Stimulated activated CD4-positive, alpha-beta T cell treated with anti-CD3 and anti-CD28 coated beads, TNF-alpha, amount 100 ng/mL, for 4 hours (primary cell): ENCODE measurements at regions not wholly inside any gene's neighbourhood (a gene's known extent, or its start where the extent isn't known, plus 50 kb on each side); places are given as distances from the start of the nearest gene placed in this dataset.
"Not testable (repeated sequence)": the region's sequence is repeated elsewhere in the genome, so short reads cannot be mapped to it uniquely, and the experiment has no call there.

ENCODE experiments used
- DNase-seq, 3 experiments: peaks; one replicate each; pipeline ENCODE4 v3.0.0-alpha.2; 2020; ENCODE audit warnings: low read depth in 3 of 3

DNA sequence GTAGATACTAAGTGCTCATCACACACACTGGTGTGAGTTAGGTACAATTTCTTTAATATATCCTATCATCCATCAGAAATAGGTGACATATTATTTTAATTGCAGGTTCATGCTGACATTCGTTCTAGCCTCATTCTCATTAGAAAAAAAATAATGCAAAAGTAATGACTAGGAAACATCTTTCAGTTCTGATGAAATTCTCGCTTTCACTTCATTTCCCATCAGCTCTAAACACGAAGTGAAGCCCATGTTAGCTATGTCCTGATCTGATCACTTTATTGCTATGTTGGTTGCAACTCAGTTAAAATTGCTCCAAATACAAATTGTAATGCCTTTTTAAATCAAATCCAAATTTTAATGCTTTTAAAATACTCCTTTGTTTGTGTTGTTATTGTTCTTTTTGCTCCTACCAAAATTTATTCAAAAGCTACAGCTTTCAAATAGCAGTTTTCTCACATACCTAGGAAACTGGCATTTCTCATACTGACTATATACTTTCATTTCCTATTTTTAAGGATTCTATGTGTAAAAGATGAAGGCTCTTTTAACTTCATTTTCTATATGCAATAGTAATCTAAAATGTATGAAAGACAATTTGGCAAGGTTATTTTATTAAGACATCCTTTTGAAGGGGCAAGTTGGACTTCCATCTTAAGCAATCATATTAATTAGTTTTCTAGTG, 1237.8 kb upstream of the ACO1 start:
- no peak for DNase-seq

DNA sequence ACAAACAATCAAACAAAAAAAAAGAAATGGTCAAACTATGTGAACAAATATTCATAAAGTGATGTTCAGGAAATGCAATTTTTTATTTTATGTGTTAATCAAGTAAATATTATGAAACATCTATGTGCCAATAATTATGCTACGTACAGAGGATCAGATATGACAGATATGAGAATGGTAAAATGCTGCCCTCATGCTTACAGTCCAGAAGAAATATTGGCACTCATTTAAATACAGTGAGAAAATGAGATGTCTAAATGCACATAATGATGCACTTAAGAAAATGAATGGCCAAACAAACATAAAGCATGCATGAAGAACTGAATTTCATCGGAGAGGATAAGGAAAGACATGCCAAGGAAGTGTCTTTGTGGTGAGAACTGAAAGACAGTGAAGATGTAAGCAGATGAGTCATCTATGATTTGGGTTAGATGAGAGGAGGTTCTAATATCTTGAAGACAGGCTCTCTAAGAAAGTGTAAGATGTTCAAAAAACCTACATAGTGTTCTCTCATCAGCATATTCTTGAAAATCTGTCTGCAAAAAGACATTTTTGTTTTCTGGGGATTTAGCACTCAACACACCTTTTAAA, 1231.1 kb upstream of the ACO1 start:
- DNase-seq: no peak

DNA sequence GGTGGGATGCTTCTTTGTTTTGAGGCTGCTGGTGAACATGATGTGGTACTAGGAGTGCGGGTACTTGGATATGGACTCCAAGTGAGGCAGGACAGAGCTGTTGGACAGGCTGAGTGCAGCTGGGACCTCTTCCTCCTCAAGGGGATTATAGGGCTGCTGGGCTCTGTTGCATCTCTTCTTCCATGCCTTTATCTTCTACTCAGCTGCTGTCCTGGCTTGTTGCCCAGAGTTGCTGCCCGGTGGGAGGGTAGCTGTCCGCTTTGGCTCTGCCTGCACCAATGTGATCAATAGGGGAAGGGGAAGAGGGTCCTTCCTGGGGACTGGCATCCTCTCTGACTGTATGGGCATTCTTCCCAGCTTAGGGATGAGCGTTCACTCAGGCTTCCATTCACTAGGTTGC, 1217.9 kb upstream of the ACO1 start:
- DNase-seq: no peak

DNA sequence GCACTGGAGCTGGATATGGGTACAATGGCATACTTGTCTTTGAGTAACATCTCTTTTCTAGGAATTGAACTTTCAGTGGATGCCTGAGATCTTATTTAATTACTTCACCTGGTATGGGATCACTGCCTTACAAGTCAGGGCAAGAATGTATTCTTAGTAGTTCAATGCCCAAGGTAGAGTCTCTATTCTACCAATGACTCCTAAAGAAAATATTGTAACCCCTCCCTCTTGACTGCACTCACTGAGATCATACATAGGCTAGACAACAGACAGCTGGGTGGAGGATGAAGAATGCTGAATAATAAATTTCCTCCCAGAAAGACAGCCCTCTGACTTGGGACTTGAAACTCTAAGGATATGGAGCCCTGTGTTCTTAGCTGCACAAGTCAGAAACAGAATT, 1216.3 kb upstream of the ACO1 start:
- DNase-seq: no peak

DNA sequence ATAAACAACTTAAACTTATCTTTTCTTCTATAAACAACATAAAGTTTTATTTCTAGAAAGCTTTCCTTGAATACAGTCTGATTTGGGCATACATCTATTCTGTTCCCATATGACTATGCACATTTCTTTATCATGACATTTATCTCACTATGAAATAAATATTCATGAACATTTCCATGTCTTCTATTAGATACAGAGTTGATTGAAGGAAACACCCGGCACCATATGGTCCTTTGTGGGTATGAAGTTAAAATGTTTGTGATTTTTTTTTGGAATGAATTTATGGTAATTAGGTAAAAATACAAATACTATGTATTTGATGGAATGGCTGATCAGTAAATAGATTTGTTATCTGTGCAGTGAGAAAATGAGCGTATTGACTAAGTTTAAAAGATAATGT, 1209.8 kb upstream of the ACO1 start:
- DNase-seq: no peak

DNA sequence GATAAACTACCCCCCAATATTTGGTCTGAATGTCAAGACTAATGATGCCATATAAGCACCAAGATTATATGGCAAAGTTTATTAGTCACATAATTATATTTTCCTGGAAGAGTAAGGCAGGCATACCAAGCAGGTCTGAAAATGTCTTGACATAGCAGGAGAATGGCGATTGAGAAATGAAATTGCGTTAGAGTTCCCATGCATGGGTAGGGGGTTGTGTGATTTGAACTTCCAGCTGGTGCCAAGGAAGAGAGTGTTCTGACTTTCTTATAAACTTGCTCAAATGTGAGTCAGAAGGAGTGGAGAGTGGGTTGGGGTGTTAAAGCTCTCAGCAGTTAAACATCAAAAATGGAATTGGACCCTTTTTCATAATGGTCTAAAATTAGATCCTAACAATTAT, 1200.6 kb upstream of the ACO1 start:
- DNase-seq: no peak

DNA sequence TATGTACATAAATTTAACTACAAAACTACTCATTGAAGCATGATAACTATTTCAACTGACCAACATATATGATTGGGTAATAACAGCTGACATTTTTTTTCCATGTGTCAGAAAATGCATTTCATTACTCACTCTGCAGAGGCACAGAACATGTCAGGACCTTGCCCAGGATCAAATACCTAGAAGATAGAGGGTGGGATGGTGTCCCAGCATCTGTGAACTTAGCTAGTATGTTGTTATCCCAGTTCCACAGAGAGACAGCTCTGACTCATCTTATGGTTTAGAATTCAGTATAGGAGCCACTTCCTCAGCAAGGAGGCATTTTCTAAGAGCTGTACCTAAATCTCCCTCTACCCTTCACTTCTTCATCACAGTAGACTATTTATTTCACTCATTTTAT, 1198.6 kb upstream of the ACO1 start:
- no peak for DNase-seq

DNA sequence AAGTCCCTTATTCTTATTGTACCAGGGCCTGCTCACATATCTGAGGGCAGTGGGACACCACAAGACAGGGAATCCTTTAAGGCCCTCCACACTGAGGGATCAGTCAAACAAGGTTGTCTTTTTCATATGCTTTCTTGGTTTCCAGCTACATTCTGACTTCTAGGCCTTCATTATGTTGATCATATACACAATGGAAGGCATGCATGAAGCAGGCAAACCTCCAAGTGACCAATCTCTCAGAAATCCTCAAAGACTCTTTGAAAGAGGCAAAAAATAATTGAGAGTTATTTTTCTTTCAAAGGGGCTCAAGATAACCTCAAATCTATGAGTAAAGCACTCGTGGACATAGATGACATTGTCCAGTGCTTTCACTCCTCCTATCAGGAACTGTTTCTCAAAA, 1195.9 kb upstream of the ACO1 start:
- DNase-seq: no peak

DNA sequence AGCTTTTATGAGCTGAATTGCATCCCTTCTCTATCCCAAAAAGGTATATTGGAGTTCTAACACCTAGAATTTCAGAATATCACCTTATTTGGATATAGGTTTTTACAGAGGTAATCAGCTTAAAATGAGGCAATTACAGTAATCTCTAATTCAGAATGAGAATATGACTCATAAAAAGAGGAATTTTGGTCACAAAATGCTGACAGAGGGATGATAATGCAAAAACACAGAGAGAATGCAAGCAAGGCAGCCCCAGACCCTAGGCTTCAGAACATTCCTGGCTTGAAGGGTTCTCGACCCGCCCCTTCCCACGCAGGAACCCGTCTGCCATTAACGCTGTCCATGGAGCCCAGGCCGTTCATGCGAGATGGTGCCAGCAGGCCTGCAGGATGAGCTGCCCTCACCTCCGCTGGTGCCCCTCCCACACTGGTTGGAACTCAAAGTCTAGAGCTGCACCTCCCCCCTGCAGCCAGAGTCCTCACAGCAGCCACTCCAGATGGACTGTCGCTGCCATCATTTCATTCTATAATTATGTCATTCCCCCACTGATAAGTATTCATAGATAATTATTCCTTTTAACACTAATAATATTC, 1173.4 kb upstream of the ACO1 start:
- peak in 2 of 3 experiments; percentile 1 to 9 for DNase-seq

DNA sequence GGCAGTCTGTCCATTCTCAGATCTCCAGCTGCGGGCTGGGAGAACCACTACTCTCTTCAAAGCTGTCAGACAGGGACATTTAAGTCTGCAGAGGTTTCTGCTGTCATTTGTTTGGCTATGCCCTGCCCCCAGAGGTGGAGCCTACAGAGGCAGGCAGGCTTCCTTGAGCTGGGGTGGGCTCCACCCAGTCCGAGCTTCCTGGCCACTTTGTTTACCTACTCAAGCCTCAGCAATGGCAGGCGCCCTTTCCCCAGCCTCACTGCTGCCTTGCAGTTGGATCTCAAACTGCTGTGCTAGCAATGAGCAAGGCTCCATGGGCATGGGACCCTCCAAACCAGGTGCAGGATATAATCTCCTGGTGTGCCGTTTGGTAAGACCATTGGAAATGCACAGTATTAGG, 1154.5 kb upstream of the ACO1 start:
- not testable (repeated sequence) for DNase-seq

DNA sequence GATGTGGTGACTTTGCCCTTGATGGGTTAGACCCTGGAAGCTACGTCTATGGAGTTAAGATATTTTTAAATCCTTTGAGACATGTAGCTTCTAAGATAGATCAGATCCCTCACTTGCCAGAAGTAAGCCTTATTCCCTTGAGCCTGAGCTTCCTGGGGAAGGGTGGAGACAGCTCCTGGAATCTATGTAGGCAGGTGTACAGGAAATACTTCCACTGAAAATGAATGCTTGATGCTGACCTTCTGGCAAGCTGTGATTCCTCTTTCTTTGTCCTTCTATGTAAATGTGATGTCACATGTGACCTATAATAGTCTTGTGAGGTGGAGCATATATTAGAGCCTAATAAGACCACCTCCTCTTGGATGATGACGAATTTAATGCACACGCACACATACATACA, 1152.0 kb upstream of the ACO1 start:
- no peak for DNase-seq

DNA sequence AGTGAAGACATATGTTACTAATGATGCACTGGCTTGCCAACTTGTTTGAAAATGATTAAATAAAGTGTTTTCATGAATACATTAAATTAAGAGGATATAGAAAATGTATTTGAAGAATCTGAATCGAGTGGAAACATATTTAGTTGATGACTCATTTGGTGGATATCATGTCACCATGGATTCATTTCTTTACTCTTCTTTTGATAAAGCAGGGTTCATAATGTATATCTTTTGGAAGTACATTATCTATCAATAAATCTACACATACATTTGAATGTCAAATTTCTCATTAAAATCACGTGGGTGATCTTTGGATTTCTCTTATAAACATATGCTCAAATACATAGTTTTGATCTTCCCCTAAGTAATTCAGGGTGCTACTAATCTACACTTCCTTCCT, 1148.1 kb upstream of the ACO1 start:
- DNase-seq: no peak

DNA sequence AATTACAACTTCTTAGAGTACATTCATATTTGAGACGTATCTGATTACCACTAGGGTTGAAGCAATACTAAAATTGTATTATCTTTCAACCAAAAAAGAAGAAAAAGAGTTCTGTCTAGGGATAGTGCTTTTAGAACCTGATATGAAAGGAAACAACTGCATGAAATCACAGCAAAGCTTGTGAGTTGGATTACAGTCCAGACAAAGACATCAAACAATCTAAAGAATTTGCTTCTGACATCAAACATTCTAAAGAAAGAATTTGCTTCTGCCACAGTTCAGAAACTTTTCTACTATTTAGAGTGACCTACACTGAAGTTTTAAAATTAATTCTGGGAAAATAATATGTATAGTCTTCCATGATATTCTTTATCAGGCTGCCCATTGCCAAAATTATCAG, 1141.1 kb upstream of the ACO1 start:
- no peak for DNase-seq

DNA sequence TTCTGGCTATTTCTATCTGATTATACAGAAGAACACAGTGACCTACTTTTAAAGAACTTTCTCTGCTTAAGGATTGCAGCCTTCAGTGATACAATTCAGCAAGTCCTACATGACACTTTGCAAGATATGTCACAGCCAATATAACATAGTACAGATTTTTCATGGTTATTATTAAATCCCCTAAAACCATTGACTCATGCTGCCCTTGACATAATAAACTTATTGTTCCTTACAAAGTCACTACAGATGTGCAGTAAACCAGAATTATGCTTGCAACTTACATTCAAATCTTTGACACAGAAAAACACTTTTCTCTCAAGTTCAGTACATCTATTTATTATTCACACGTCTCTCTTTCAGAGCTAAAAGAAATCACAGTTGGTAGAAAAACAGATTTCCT, 1136.3 kb upstream of the ACO1 start:
- no peak for DNase-seq

DNA sequence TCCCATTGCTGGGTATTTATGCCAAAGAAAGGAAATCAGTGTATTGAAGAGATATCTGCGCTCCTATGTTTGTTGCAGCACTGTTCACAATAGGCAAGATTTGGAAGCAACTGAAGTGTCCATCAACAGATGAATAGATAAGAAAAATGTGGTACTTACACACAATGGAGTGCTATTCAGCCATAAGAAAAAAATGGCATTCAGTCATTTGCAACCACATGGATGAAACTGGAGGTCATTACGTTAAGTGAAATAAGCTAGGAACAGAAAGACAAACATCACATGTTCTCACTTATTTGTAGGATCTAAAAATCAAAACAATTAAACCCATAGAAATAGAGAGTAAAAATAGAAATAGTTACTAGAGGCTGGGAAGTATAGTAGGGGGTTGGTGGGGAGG, 1133.1 kb upstream of the ACO1 start:
- no peak for DNase-seq

DNA sequence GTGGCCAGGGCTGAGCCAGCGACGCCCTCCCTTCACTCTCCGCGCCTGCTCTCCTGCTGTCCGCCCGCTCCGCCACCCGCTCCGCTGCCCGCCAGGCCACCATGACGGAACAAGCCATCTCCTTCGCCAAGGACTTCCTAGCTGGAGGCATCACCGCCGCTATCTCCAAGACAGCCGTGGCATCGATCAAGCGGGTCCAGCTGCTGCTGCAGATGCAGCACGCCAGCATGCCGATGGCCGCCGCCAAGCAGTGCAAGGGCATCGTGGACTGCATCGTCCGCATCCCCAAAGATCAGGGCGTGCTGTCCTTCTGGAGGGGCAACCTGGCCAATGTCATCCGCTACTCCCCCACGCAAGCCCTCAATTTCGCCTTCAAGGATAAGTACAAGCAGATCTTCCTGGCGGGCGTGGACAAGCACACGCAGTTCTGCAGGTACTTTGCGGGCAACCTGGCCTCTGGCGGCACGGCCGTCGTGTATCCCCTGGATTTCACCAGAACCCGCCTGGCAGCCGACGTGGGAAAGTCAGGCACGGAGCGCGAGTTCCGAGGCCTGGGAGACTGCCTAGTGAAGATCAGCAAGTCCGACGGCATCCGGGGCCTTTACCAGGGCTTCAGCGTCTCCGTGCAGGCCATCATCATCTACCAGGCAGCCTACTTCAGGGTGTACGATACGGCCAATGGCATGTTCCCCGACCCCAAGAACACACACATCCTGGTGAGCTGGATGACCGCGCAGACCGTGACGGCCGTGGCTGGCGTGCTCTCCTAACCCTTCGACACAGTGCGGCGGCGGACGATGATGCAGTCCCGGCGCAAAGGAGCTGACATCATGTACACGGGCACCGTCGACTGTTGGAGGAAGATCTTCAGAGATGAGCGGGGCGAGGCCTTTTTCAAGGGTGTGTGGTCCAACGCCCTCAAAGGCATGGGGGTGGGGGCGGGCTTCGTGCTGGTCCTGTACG, 1130.4 kb upstream of the ACO1 start:
- no peak for DNase-seq

DNA sequence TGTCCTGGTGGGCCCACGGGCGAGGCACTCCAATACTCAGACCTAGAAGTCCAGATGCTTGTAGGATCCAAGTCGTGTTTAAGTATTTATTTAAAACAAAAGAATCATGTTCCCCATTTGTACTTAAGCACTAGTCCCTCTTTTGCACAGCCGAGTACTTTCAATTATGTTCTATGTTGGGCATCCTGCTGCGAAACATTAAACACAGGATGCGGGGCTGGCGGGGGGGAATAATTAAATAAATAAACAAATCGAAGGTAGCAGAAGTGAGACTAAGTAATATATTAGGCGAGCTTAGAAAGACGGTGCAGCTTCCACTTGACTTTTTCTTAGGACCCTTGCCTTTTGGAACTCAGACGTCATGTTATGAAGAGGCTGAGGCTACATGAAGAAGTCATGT, 1129.2 kb upstream of the ACO1 start:
- no peak for DNase-seq

DNA sequence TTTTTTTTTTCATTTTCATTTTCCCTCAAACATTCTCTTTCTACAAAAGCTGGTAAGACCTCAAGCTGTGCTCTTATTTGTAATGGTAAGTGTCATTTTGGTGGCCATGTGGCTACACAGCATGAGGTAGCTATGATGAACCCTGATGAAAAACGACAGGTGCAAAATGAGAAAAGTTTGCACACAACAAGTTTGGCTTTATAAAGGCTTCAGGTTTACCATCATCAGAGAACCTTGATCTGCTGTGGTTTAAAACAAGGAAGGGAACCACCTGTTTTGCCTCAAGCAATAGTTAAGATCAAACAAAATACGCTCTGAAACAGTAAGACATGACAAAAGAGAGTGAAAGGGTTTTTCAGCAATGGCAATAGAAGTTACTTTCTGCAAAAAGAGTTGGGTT, 1124.6 kb upstream of the ACO1 start:
- no peak for DNase-seq

DNA sequence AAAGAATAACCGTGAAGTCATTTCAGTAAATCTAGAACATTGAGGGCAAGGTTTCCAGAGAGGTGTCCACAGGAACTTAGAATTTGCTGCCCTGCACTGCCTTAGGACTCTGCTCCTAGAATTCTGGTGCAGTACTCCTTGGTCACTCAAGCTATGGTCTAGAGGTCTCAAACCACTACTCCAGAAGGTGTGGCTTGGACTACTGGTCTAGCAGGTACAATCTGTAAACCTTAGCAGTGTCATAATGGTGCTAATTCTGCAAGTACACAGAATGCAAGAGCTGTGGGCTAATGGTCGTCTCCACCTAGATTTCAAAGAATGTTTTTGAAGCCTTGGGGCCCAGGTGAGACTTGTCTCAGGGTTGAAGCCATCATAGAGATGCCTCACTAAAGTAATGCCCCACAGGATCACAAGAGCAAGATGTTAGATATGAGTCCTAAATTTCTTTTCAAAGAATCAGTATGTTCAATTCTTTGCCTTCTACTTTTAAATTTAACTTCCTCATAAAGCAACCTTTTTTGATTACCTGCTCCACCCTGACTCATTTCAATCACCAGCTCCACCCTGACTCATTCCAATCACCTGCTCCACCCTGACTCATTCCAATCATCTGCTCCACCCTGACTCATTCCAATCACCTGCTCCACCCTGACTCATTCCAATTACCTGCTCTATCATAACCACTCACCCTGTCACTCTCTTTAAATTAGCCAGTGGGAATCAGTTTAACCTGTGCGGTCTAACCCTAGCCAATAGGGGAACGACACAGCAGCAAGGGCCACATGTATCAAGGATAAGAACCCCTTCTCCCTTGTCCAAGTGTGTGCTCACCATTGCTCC, 1111.8 kb upstream of the ACO1 start:
- no peak for DNase-seq

DNA sequence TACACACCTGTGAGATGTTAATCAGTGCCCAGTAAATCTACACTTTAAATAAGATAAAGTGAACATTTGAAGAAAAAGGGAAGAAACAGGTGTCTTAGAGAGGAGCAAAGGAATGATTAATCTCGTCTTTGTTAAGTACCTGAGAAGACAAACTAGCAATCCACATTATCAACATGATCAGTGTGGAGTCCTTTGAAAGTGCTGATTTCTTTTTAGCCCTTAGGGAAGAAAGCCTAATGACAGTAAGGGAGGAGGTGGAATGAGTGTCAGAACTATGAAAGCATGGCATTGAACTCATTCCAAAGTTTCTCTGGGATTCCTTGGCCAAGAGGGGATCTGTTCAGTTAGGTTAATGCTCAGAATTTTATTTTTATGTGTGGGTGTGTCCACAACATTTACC, 1109.0 kb upstream of the ACO1 start:
- no peak for DNase-seq

DNA sequence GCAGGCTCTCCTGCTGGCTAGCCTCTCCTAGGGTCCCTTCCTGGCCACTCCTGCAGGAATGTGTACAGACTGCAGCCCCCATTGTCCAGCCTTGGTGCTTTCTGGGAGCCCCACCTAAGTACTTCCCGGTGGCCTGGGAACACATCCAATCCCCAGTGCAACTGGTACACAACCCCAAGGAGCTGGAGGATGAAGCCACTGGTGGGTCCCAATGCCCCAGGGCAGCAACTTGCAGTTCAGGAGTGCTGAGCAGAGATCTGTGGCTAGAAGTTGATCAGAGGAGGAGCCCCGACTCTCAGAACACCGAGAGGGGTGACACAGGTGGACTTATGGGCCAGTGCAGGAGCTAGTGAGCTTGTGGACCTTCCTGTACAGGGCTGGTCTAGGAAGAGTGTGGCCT, 1093.7 kb upstream of the ACO1 start:
- DNase-seq: no peak
